OCI-LY3 (cell line): ENCODE measurements at regions not wholly inside any gene's neighbourhood (a gene's known extent, or its start where the extent isn't known, plus 50 kb on each side); places are given as distances from the start of the nearest gene placed in this dataset.
A peak's percentile ranks its signal among the peaks of the same experiment; 100 is the strongest.

Source experiments
- H2AFZ ChIP-seq: fragments of 200-600, 300-600 bp; shearing (Covaris generic); 2 replicates; pipeline ENCODE4 v1.6.0; 2014; ENCODE audit warnings: antibody characterized with exemption, low read depth, low read length
- H3K27ac ChIP-seq: fragments of 200-600, 300-600 bp; sonication (generic); 2 replicates; pipeline ENCODE4 v1.5.1; 2014; ENCODE audit warnings: mild to moderate bottlenecking, low read length, moderate library complexity, mixed read lengths
- H3K27me3 ChIP-seq: fragments of 200-600, 300-600 bp; sonication (generic); 2 replicates; pipeline ENCODE4 v1.6.1; 2014; ENCODE audit warnings: low read depth, low read length, mixed read lengths
- H3K36me3 ChIP-seq: fragments of 200-600, 300-600 bp; sonication (generic); replicated peaks from 2 replicates; pipeline ENCODE3; 2014; ENCODE audit warnings: low read depth, low read length, mixed read lengths
- H3K4me1 ChIP-seq: fragments of 300-600, 200-600 bp; sonication (generic); 2 replicates; pipeline ENCODE4 v1.6.1; 2014; ENCODE audit warnings: low read length, mixed read lengths
- H3K4me2 ChIP-seq: fragments of 200-600, 300-600 bp; sonication (generic); 2 replicates; pipeline ENCODE4 v1.6.1; 2014; ENCODE audit warnings: low read length, mixed read lengths
- H3K4me3 ChIP-seq: fragments of 300-600, 200-600 bp; sonication (generic); 2 replicates; pipeline ENCODE4 v1.5.1; 2014; ENCODE audit warnings: antibody characterized with exemption, mild to moderate bottlenecking, low read length, moderate library complexity
- H3K79me2 ChIP-seq: fragments of 300-600, 200-600 bp; shearing (Covaris generic); 2 replicates; pipeline ENCODE4 v1.6.1; 2014; ENCODE audit warnings: mild to moderate bottlenecking, low read length, mixed read lengths
- H3K9ac ChIP-seq: fragments of 300-600, 200-600 bp; shearing (Covaris generic); 2 replicates; pipeline ENCODE4 v1.6.0; 2014; ENCODE audit warnings: mild to moderate bottlenecking, low read length, moderate library complexity
- H3K9me3 ChIP-seq: fragments of 200-600, 300-600 bp; shearing (Covaris generic); 2 replicates; pipeline ENCODE4 v1.6.1; 2014; ENCODE audit warnings: low read length, mixed read lengths; ENCODE audit not compliant: insufficient read depth
- H4K20me1 ChIP-seq: fragments of 200-600, 300-600 bp; sonication (generic); 2 replicates; pipeline ENCODE4 v1.6.1; 2016; ENCODE audit warnings: low read length, mixed read lengths; ENCODE audit not compliant: insufficient read depth
- EZH2phosphoT487 ChIP-seq: fragments of 200-600 bp; shearing (Covaris generic); IDR thresholded peaks from 2 replicates; pipeline ENCODE4 v1.6.1; 2018; ENCODE audit warnings: antibody characterized with exemption, mixed run types, low read depth
- TF ChIP-seq, protein P1 (sequence below): fragments of 200-600, 300-600 bp; sonication (generic); IDR thresholded peaks from 2 replicates; pipeline ENCODE4 v1.5.1; 2014; ENCODE audit warnings: antibody characterized with exemption, low read length, low read depth

DNA sequence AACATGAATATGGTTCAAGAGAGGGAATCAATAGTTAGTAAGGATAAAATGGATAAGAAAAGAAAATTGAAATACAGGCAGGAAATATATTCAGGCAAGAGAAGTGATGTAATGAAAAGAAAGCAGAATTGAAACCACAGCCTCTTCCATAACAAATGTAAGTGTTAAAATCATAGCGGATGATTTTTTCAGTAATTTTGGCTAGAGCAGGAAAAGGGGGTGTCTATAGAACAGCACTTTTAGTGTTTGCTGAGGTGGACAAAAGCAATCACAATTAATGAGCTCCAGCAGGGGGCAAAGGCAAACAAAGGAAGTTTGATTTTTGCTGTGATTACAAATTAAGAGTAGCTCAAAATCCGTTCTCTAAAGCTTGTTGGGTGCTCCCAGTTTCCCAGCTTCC lies 79.0 kb downstream of the TRIL start:
- Histone ChIP-seq H3K4me2 (peak overlapping the region; percentile 39; the same call in 1 of the 2 replicates), H3K27me3 (peaks cover 29% of the 10 kb centered on the region), H2AFZ (no peak overlapping the region), H3K27ac (no peak overlapping the region), H3K4me1 (peaks cover 9% of the 10 kb centered on the region), H4K20me1 (no peaks in the 10 kb centered on the region), H3K36me3 (no peaks in the 10 kb centered on the region), H3K4me3 (no peak overlapping the region), H3K9me3 (no peaks in the 10 kb centered on the region), H3K79me2 (no peaks in the 10 kb centered on the region), H3K9ac (no peak overlapping the region)
- TF ChIP-seq, protein P1, sequence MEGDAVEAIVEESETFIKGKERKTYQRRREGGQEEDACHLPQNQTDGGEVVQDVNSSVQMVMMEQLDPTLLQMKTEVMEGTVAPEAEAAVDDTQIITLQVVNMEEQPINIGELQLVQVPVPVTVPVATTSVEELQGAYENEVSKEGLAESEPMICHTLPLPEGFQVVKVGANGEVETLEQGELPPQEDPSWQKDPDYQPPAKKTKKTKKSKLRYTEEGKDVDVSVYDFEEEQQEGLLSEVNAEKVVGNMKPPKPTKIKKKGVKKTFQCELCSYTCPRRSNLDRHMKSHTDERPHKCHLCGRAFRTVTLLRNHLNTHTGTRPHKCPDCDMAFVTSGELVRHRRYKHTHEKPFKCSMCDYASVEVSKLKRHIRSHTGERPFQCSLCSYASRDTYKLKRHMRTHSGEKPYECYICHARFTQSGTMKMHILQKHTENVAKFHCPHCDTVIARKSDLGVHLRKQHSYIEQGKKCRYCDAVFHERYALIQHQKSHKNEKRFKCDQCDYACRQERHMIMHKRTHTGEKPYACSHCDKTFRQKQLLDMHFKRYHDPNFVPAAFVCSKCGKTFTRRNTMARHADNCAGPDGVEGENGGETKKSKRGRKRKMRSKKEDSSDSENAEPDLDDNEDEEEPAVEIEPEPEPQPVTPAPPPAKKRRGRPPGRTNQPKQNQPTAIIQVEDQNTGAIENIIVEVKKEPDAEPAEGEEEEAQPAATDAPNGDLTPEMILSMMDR, result no peak

DNA sequence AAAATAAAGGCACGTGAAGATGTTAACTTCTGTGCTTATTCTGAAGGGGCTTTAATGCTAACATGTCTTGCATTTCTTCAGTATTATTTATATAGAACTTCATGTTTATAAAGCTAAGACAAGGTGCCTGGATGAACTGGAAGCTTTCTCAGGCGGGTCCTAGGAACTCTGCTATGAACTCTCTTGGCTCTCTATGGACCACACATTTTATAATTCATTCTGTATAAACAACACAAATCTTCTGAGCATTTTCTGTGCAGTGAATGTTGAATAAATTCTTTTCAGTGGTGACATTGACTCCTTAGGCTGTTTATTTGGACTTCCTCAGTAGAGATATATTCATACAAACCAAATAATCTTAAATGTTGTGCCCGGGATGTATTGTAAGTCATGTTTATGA lies 79.6 kb downstream of the TRIL start:
- H3K4me3 ChIP-seq, result no peak overlapping the region
- no peak overlapping the region for H2AFZ ChIP-seq
- H3K9me3 ChIP-seq, result no peaks in the 10 kb centered on the region
- peaks cover 9% of the 10 kb centered on the region for H3K4me1 ChIP-seq
- TF ChIP-seq EZH2phosphoT487, result no peak
- TF ChIP-seq, protein P1, result no peak
- H4K20me1 ChIP-seq, result no peaks in the 10 kb centered on the region
- peaks cover 24% of the 10 kb centered on the region for H3K27me3 ChIP-seq
- no peak overlapping the region for H3K27ac ChIP-seq
- H3K9ac ChIP-seq, result no peak overlapping the region
- H3K79me2 ChIP-seq, result no peaks in the 10 kb centered on the region
- H3K4me2 ChIP-seq, result no peak overlapping the region
- H3K36me3 ChIP-seq, result no peaks in the 10 kb centered on the region
